Panc1 (cell line): ENCODE measurements at regions not wholly inside any gene's neighbourhood (a gene's known extent, or its start where the extent isn't known, plus 50 kb on each side); places are given as distances from the start of the nearest gene placed in this dataset.
"Not testable (repeated sequence)": the region's sequence is repeated elsewhere in the genome, so short reads cannot be mapped to it uniquely, and the experiment has no call there.

Source experiments
- ATAC-seq: fragments of 200-7000 bp; cut with Tn5 transposase; 2 replicates; pipeline ENCODE4 v1.9.1; 2020; ENCODE audit warnings: mild to moderate bottlenecking, moderate library complexity
- BruUV-seq: library from RNA; stranded (reverse); fragments of 400-500 nt; replicated peaks from 2 replicates; lab custom pipeline; 2021; lab: Mats Ljungman, UMichigan
- CTCF ChIA-PET: fragments of 300-600 bp; sonication (Branson Sonifier 250); formaldehyde crosslinking; loops from one replicate; lab custom pipeline; 2022; ENCODE audit warnings: antibody characterized with exemption; lab: Charles Lee
- POLR2A ChIA-PET: fragments of 300-600 bp; sonication (Branson Sonifier 250); formaldehyde crosslinking; loops from one replicate; lab custom pipeline; 2022; ENCODE audit warnings: antibody characterized with exemption; lab: Charles Lee
- DNase-seq: peaks from one replicate; pipeline ENCODE4 v3.0.0-alpha.2; 2010; ENCODE audit warnings: low read depth, low spot score
- H3K27ac ChIP-seq: 2 replicates; pipeline ENCODE4 v1.5.1; 2011; ENCODE audit warnings: mild to moderate bottlenecking, low read length, inconsistent platforms
- H3K27me3 ChIP-seq: fragments of 200-500 bp; sonication (Bioruptor generic); 2 replicates; pipeline ENCODE4 v1.6.0; 2014; ENCODE audit warnings: low read length, inconsistent platforms; ENCODE audit not compliant: control insufficient read depth, insufficient read depth
- H3K36me3 ChIP-seq: fragments of 200-500 bp; sonication (Bioruptor generic); 2 replicates; pipeline ENCODE4 v1.5.1; 2014; ENCODE audit warnings: inconsistent platforms, mild to moderate bottlenecking, low read length, moderate library complexity; ENCODE audit not compliant: control insufficient read depth, insufficient read depth
- H3K4me1 ChIP-seq: 2 replicates; pipeline ENCODE4 v1.5.1; 2011; ENCODE audit warnings: inconsistent platforms, mild to moderate bottlenecking, low read length, moderate library complexity; ENCODE audit not compliant: control insufficient read depth, insufficient read depth
- H3K4me3 ChIP-seq, 2 experiments: 2 replicates each; pipeline ENCODE4 v1.5.1; 2011 to 2012; ENCODE audit warnings: low read depth in 2 of 2, low read length in 2 of 2, mild to moderate bottlenecking in 2 of 2, inconsistent platforms in 1 of 2, moderate library complexity in 1 of 2
- H3K9me3 ChIP-seq: fragments of 200-500 bp; sonication (Bioruptor generic); 2 replicates; pipeline ENCODE4 v1.5.1; 2014; ENCODE audit warnings: low read depth, mild to moderate bottlenecking, inconsistent platforms, low read length, moderate library complexity; ENCODE audit not compliant: control insufficient read depth, insufficient read depth
- CTCF ChIP-seq: fragments of 450-650 bp; IDR thresholded peaks from 2 replicates; pipeline ENCODE4 v1.5.1; 2017; ENCODE audit warnings: mild to moderate bottlenecking
- POLR2AphosphoS5 ChIP-seq: IDR thresholded peaks from 2 replicates; pipeline ENCODE4 v1.6.1; 2012; ENCODE audit warnings: mild to moderate bottlenecking, low read depth, low read length, moderate library complexity
- REST ChIP-seq, 2 experiments: IDR thresholded peaks; 2 replicates each; pipeline ENCODE4 v1.6.1; 2011 to 2012; ENCODE audit warnings: low read depth in 2 of 2, control low read depth in 1 of 2, low read length in 1 of 2, mild to moderate bottlenecking in 1 of 2, moderate library complexity in 1 of 2; ENCODE audit not compliant: insufficient read depth in 1 of 2
- SIN3A ChIP-seq: IDR thresholded peaks from 2 replicates; pipeline ENCODE4 v1.6.1; 2012; ENCODE audit warnings: low read depth, mild to moderate bottlenecking, low read length, moderate library complexity, borderline replicate concordance; ENCODE audit not compliant: insufficient read depth
- TCF7L2 ChIP-seq: IDR thresholded peaks from 2 replicates; pipeline ENCODE4 v1.6.1; 2011; ENCODE audit warnings: mild to moderate bottlenecking, low read depth, low read length, inconsistent platforms
- in situ Hi-C: cut with HindIII; loops from 2 replicates; pipeline ENCODE4 v1.10.0; 2016; ENCODE audit warnings: low sequenced_read_pairs, low pct_unique_long_range_greater_than_20kb
- intact Hi-C: fragments of 100-400 bp; cut with micrococcal nuclease; formaldehyde crosslinking; loops from one replicate; pipeline ENCODE4 v1.10.0; 2022; ENCODE audit not compliant: unreplicated experiment

DNA sequence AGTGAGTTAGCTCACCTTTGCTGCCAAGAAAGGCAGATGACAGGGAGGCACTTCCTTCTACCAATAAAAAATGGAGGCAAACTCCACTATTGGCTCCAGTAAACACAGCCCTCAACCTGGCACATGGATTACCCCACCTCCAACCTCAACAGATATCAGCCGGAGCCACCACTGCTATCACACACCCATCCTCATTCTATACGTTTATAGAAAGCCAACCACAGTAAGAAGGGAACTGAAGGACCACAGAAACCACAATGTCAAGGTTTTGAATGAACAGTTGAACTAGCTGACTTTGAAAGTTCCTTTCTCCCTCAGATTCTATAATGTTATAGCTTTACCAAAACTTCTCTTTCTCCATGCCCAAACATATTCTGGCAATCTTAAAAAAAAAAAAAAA is 526.2 kb downstream of the UQCRFS1 start:
- CTCF ChIA-PET: no interaction called here
- in situ Hi-C loops: no loop called here
- H3K27ac ChIP-seq: no peak overlapping the region
- no peaks in the 10 kb centered on the region for H3K27me3 ChIP-seq
- H3K4me1 ChIP-seq: no peaks in the 10 kb centered on the region
- H3K9me3 ChIP-seq: no peaks in the 10 kb centered on the region
- H3K4me3 ChIP-seq: no peak overlapping the region
- ATAC-seq (no peak), DNase-seq (no peak)
- H3K36me3 ChIP-seq: no peaks in the 10 kb centered on the region
- no TSS peak for BruUV-seq
- POLR2A ChIA-PET: no interaction called here
- intact Hi-C loops: no loop called here
- no peak for TF ChIP-seq CTCF
- no peak for TF ChIP-seq SIN3A
- TF ChIP-seq TCF7L2: no peak
- no peak for TF ChIP-seq REST (IDR thresholded peaks at IDR 0.05; ENCODE audit: insufficient read depth in 1 of 2, low read depth in 2 of 2, low read length in 1 of 2)
- no peak for TF ChIP-seq POLR2AphosphoS5

DNA sequence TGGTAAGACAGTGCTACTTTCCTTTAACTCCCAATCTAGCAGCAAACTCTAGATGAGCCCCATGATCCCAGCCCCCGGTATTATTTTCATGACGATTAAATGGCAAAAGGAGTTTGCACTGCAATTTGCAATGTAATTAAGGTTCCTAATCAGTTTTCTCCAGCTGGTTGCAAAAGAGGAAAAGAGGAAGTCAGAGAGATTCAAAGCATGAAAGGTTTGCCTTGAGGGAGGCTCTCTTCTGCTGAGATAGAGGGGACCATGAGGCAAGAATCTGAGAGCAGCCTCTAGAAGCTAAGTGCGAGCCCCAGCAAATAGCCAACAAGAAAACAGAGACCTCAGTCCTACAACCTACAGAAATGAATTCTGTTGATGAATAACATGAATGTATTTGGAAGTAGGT is 527.1 kb downstream of the UQCRFS1 start:
- no peak for ATAC-seq
- no peaks in the 10 kb centered on the region for H3K4me1 ChIP-seq
- H3K27me3 ChIP-seq: no peaks in the 10 kb centered on the region
- BruUV-seq: no TSS peak
- POLR2A ChIA-PET: no interaction called here
- H3K27ac ChIP-seq: no peak overlapping the region
- no peaks in the 10 kb centered on the region for H3K9me3 ChIP-seq
- CTCF ChIA-PET: no interaction called here
- TF ChIP-seq CTCF (no peak), TCF7L2 (no peak), POLR2AphosphoS5 (no peak), SIN3A (no peak), REST (IDR thresholded peaks at IDR 0.05; ENCODE audit: insufficient read depth in 1 of 2, low read depth in 2 of 2, low read length in 1 of 2) (no peak)
- in situ Hi-C loops (no loop called here), intact Hi-C loops (no loop called here)
- DNase-seq: no peak
- H3K4me3 ChIP-seq: no peak overlapping the region
- H3K36me3 ChIP-seq: no peaks in the 10 kb centered on the region

GRCh38 chr19:28685077-28685476 is 527.9 kb downstream of the UQCRFS1 start:
- intact Hi-C loops, POLR2A ChIA-PET, H3K9me3 ChIP-seq, H3K4me1 ChIP-seq, ATAC-seq, in situ Hi-C loops, H3K36me3 ChIP-seq, H3K27me3 ChIP-seq, H3K27ac ChIP-seq, DNase-seq, CTCF ChIA-PET, H3K4me3 ChIP-seq, BruUV-seq: not testable (repeated sequence)
